Choroid plexus epithelial cell (primary cell): ENCODE measurements at regions not wholly inside any gene's neighbourhood (a gene's known extent, or its start where the extent isn't known, plus 50 kb on each side); places are given as distances from the start of the nearest gene placed in this dataset.

Experiments
- DNase-seq: peaks from one replicate; pipeline ENCODE4 v3.0.0-alpha.2; 2010; ENCODE audit warnings: low read depth
- H3K4me3 ChIP-seq: 2 replicates; pipeline ENCODE4 v1.5.1; 2011; ENCODE audit warnings: low read depth, mild to moderate bottlenecking, control low read depth, low read length, moderate library complexity
- CTCF ChIP-seq: conservative IDR thresholded peaks from 2 replicates; pipeline ENCODE4 v1.5.1; 2011; ENCODE audit warnings: low read depth, mild to moderate bottlenecking, control low read depth, inconsistent platforms, low read length, moderate library complexity

- no peak overlapping the region for H3K4me3 ChIP-seq
- no peak for DNase-seq
- TF ChIP-seq CTCF, result no peak
These were observed 153.4 kb upstream of the SDK2 start for GRCh38 chr17:73797594-73798110.

GRCh38 chr17:73798111-73798748, 154.0 kb upstream of the SDK2 start:
- no peak overlapping the region for H3K4me3 ChIP-seq
- no peak for TF ChIP-seq CTCF
- peak; percentile 94 for DNase-seq

- DNase-seq, result no peak
- TF ChIP-seq CTCF, result no peak
These were observed 154.9 kb upstream of the SDK2 start for GRCh38 chr17:73799096-73799495.

GRCh38 chr17:73799781-73800627, 155.8 kb upstream of the SDK2 start:
- no peak overlapping the region for H3K4me3 ChIP-seq

More at GRCh38 chr17:73799096-73799495, 154.9 kb upstream of the SDK2 start:
- no peak overlapping the region for H3K4me3 ChIP-seq

GRCh38 chr17:73800893-73801292, 156.6 kb upstream of the SDK2 start:
- TF ChIP-seq CTCF, result no peak
- DNase-seq, result no peak
- H3K4me3 ChIP-seq, result no peak overlapping the region

More at GRCh38 chr17:73799781-73800627, 155.8 kb upstream of the SDK2 start:
- no peak for DNase-seq
- TF ChIP-seq CTCF, result no peak

GRCh38 chr17:73801455-73802100, 157.3 kb upstream of the SDK2 start:
- DNase-seq, result no peak
- TF ChIP-seq CTCF, result no peak
- H3K4me3 ChIP-seq, result no peak overlapping the region
